ENCODE measurements at regions not wholly inside any gene's neighbourhood (a gene's known extent, or its start where the extent isn't known, plus 50 kb on each side); places are given as distances from the start of the nearest gene placed in this dataset.

GRCh38 chr5:165859251-165859650 lies 2353.8 kb downstream of the MAT2B start:
- TF ChIP-seq CTCF (IDR thresholded peaks at IDR 0.05) = no peak
- TF ChIP-seq ZFX (IDR thresholded peaks at IDR 0.05; ENCODE audit: borderline replicate concordance) = no peak
